ENCODE measurements at regions not wholly inside any gene's neighbourhood (a gene's known extent, or its start where the extent isn't known, plus 50 kb on each side); places are given as distances from the start of the nearest gene placed in this dataset.
"Not testable (repeated sequence)": the region's sequence is repeated elsewhere in the genome, so short reads cannot be mapped to it uniquely, and the experiment has no call there.

DNA sequence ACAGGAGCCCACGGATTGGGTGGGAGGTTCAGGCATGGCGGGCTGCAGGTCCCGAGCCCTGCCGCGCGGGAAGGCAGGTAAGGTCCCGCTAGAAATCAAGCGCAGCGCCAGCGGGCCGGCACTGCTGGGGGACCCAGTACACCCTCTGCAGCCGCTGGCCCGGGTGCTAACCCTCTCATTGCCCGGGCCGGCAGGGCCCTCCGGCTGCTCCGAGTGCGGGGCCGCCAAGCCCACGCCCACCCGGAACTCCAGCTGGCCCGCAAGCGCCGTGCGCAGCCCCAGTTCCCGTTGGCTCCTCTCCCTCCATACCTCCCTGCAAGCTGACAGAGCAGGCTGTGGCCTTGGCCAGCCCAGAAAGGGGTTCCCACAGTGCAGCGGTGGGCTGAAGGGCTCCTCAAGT is 156.8 kb upstream of the GIMD1 start:
- TF ChIP-seq EZH2 (IDR thresholded peaks at IDR 0.05; ENCODE audit: insufficient read depth, low read length); CTCF (IDR thresholded peaks at IDR 0.05; ENCODE audit: insufficient read depth, low read depth, low read length): not testable (repeated sequence)

Measured in astrocyte (in vitro differentiated cells and primary cell).